H1 (cell line): ENCODE measurements at regions not wholly inside any gene's neighbourhood (a gene's known extent, or its start where the extent isn't known, plus 50 kb on each side); places are given as distances from the start of the nearest gene placed in this dataset.

Experiments
- CTCF ChIA-PET: fragments of 300-600 bp; sonication (Branson Sonifier 250); formaldehyde crosslinking; loops from one replicate; lab custom pipeline; 2021; ENCODE audit not compliant: partially characterized antibody; lab: Charles Lee
- POLR2A ChIA-PET: fragments of 300-600 bp; sonication (Branson Sonifier 250); formaldehyde crosslinking; loops from one replicate; lab custom pipeline; 2021; ENCODE audit warnings: inconsistent platforms; ENCODE audit not compliant: partially characterized antibody; lab: Charles Lee
- DNase-seq, 2 experiments: peaks; one replicate each; pipeline versions ENCODE4 v3.0.0 to v3.0.0-alpha.2; 2010 to 2022; ENCODE audit warnings: low spot score in 2 of 2, low read depth in 1 of 2, mixed read lengths in 1 of 2
- FAIRE-seq: peaks from 2 replicates; lab custom pipeline; 2011; peaks lifted over from hg19 to GRCh38; lab: Jason Lieb, UNC
- H2AFZ ChIP-seq: 2 replicates; pipeline ENCODE4 v1.8.1; 2012; ENCODE audit warnings: low read length, inconsistent platforms
- H2AK5ac ChIP-seq: 2 replicates; pipeline ENCODE4 v1.6.1; 2013; ENCODE audit warnings: low read depth, low read length
- H2BK120ac ChIP-seq: replicated peaks from 2 replicates; pipeline ENCODE3; 2013; ENCODE audit warnings: low read depth, low read length, inconsistent platforms
- H2BK12ac ChIP-seq: 2 replicates; pipeline ENCODE4 v1.6.1; 2013; ENCODE audit warnings: low read depth, low read length
- H2BK15ac ChIP-seq: 2 replicates; pipeline ENCODE4 v1.6.1; 2013; ENCODE audit warnings: low read length
- H2BK20ac ChIP-seq: 2 replicates; pipeline ENCODE4 v1.6.1; 2013; ENCODE audit warnings: low read length
- H2BK5ac ChIP-seq: 2 replicates; pipeline ENCODE4 v1.6.1; 2013; ENCODE audit warnings: low read depth, low read length
- H3K14ac ChIP-seq: 2 replicates; pipeline ENCODE4 v1.6.1; 2013; ENCODE audit warnings: inconsistent platforms; ENCODE audit not compliant: insufficient read length
- H3K18ac ChIP-seq: 2 replicates; pipeline ENCODE4 v1.6.1; 2013; ENCODE audit warnings: low read length; ENCODE audit errors: extremely low read depth
- H3K23ac ChIP-seq: 2 replicates; pipeline ENCODE4 v1.6.1; 2013; ENCODE audit warnings: inconsistent platforms; ENCODE audit not compliant: insufficient read length
- H3K23me2 ChIP-seq: 2 replicates; pipeline ENCODE4 v1.6.1; 2013; ENCODE audit warnings: low read depth, low read length
- H3K27ac ChIP-seq: 2 replicates; pipeline ENCODE4 v1.6.1; 2011; ENCODE audit warnings: low read depth, low read length, inconsistent platforms
- H3K27me3 ChIP-seq, 4 experiments: replicated peaks in 1 of 4; 1 replicate in 1 of 4; 2 replicates in 3 of 4; pipeline versions ENCODE4 v1.6.1 to v1.8.1; 2011 to 2013; ENCODE audit warnings: low read length in 3 of 4, mild to moderate bottlenecking in 3 of 4, inconsistent platforms in 2 of 4, mixed read lengths in 2 of 4, moderate library complexity in 1 of 4; ENCODE audit not compliant: control insufficient read depth in 3 of 4, insufficient read depth in 3 of 4; ENCODE audit errors: extremely low read depth in 1 of 4
- H3K36me3 ChIP-seq, 4 experiments: 2 replicates each; pipeline versions ENCODE4 v1.6.1 to v1.8.1; 2011 to 2013; ENCODE audit warnings: mild to moderate bottlenecking in 4 of 4, low read length in 3 of 4, moderate library complexity in 2 of 4, control low read depth in 1 of 4, inconsistent platforms in 1 of 4; ENCODE audit not compliant: insufficient read depth in 4 of 4, control insufficient read depth in 2 of 4
- H3K4ac ChIP-seq: replicated peaks from 2 replicates; pipeline ENCODE3; 2013; ENCODE audit warnings: low read length, low read depth, mixed read lengths, inconsistent platforms; ENCODE audit not compliant: insufficient read length
- H3K4me1 ChIP-seq, 4 experiments: replicated peaks in 1 of 4; 1 replicate in 1 of 4; 2 replicates in 3 of 4; pipeline versions ENCODE4 v1.6.1 to v1.8.1; 2011 to 2013; ENCODE audit warnings: low read length in 3 of 4, inconsistent platforms in 2 of 4, mixed read lengths in 1 of 4; ENCODE audit not compliant: insufficient read depth in 4 of 4, control insufficient read depth in 3 of 4
- H3K4me2 ChIP-seq, 2 experiments: 2 replicates each; pipeline versions ENCODE4 v1.6.1 to v1.8.1; 2011 to 2013; ENCODE audit warnings: low read depth in 2 of 2, low read length in 2 of 2, control low read depth in 1 of 2, inconsistent platforms in 1 of 2, mild to moderate bottlenecking in 1 of 2; ENCODE audit not compliant: insufficient read depth in 1 of 2
- H3K4me3 ChIP-seq, 4 experiments: fragments of 200-600, 300-600 bp in 1 of 4; sonication (generic), shearing (Covaris generic), sonication (Bioruptor Twin) in 1 of 4; 2 replicates each; pipeline versions ENCODE4 v1.5.1 to v1.8.1; 2011 to 2016; ENCODE audit warnings: low read length in 4 of 4, low read depth in 3 of 4, control low read depth in 2 of 4, inconsistent platforms in 2 of 4, mild to moderate bottlenecking in 2 of 4, mixed read lengths in 1 of 4, moderate library complexity in 1 of 4; ENCODE audit not compliant: insufficient read depth in 2 of 4; ENCODE audit errors: extremely low read depth in 1 of 4
- H3K56ac ChIP-seq: replicated peaks from 2 replicates; pipeline ENCODE3; 2013; ENCODE audit warnings: low read depth, mild to moderate bottlenecking, mixed read lengths, low read length, inconsistent platforms; ENCODE audit not compliant: insufficient read length
- H3K79me1 ChIP-seq: 2 replicates; pipeline ENCODE4 v1.6.1; 2013; ENCODE audit warnings: low read depth, low read length, control low read depth
- H3K79me2 ChIP-seq, 2 experiments: 2 replicates each; pipeline versions ENCODE4 v1.6.1 to v1.8.1; 2012 to 2013; ENCODE audit warnings: low read length in 2 of 2, mild to moderate bottlenecking in 2 of 2, inconsistent platforms in 1 of 2; ENCODE audit not compliant: insufficient read depth in 2 of 2, control insufficient read depth in 1 of 2
- H3K9ac ChIP-seq, 4 experiments: replicated peaks in 1 of 4; 1 replicate in 1 of 4; 2 replicates in 3 of 4; pipeline versions ENCODE4 v1.6.1 to v1.8.1; 2011 to 2013; ENCODE audit warnings: low read depth in 3 of 4, low read length in 3 of 4, control low read depth in 2 of 4, mild to moderate bottlenecking in 2 of 4, moderate library complexity in 2 of 4, inconsistent platforms in 1 of 4; ENCODE audit errors: extremely low read depth in 1 of 4
- H3K9me3 ChIP-seq, 2 experiments: 2 replicates each; pipeline versions ENCODE4 v1.6.1 to v1.8.1; 2012 to 2013; ENCODE audit warnings: mild to moderate bottlenecking in 2 of 2, moderate library complexity in 2 of 2, control low read depth in 1 of 2, inconsistent platforms in 1 of 2, low read depth in 1 of 2, low read length in 1 of 2, mixed read lengths in 1 of 2; ENCODE audit not compliant: insufficient read depth in 2 of 2
- H4K20me1 ChIP-seq, 2 experiments: replicated peaks in 1 of 2; 2 replicates each; pipeline versions ENCODE3 to v1.8.1; 2011 to 2013; ENCODE audit warnings: inconsistent platforms in 2 of 2, low read length in 2 of 2, mild to moderate bottlenecking in 1 of 2; ENCODE audit not compliant: insufficient read depth in 2 of 2, control insufficient read depth in 1 of 2
- H4K5ac ChIP-seq: 2 replicates; pipeline ENCODE4 v1.6.1; 2013; ENCODE audit warnings: low read length, low read depth, mixed read lengths, inconsistent platforms; ENCODE audit not compliant: insufficient read length
- H4K8ac ChIP-seq: 2 replicates; pipeline ENCODE4 v1.8.0; 2013; ENCODE audit warnings: mild to moderate bottlenecking, moderate library complexity, low read length, inconsistent platforms; ENCODE audit not compliant: insufficient read depth; ENCODE audit errors: extremely low read depth
- H4K91ac ChIP-seq: replicated peaks from 2 replicates; pipeline ENCODE3; 2013; ENCODE audit warnings: low read length, mixed read lengths, inconsistent platforms; ENCODE audit not compliant: insufficient read length
- ASH2L ChIP-seq: fragments of 200-600, 300-600 bp; sonication (generic); IDR thresholded peaks from one replicate; pipeline ENCODE4 v1.7.1; 2017; ENCODE audit warnings: low read length
- BRCA1 ChIP-seq: IDR thresholded peaks from 2 replicates; pipeline ENCODE4 v1.6.1; 2012; ENCODE audit warnings: low read depth, low read length, improper control_type of control experiment
- CBX5 ChIP-seq: fragments of 300-800, 300-1000 bp; sonication (generic); IDR thresholded peaks from 2 replicates; pipeline ENCODE4 v1.7.1; 2016; ENCODE audit warnings: antibody characterized with exemption, low read length, low read depth
- CHD1 ChIP-seq: IDR thresholded peaks from 2 replicates; pipeline ENCODE4 v1.6.1; 2012; ENCODE audit warnings: low read depth, low read length, improper control_type of control experiment
- HDAC6 ChIP-seq: IDR thresholded peaks from one replicate; pipeline ENCODE4 v1.7.1; 2012; ENCODE audit warnings: low read depth, mild to moderate bottlenecking, inconsistent platforms, low read length, moderate library complexity
- KDM4A ChIP-seq: IDR thresholded peaks from one replicate; pipeline ENCODE4 v1.7.1; 2012; ENCODE audit warnings: low read depth, mild to moderate bottlenecking, moderate library complexity, low read length, inconsistent platforms; ENCODE audit not compliant: severe bottlenecking
- MAX ChIP-seq: IDR thresholded peaks from 2 replicates; pipeline ENCODE4 v1.6.1; 2012; ENCODE audit warnings: inconsistent platforms
- RAD21 ChIP-seq, 2 experiments: IDR thresholded peaks in 1 of 2; conservative IDR thresholded peaks in 1 of 2; 2 replicates each; pipeline ENCODE4 v1.6.1; 2011; ENCODE audit warnings: low read depth in 2 of 2, low read length in 2 of 2, improper control_type of control experiment in 1 of 2, inconsistent platforms in 1 of 2, mild to moderate bottlenecking in 1 of 2, moderate library complexity in 1 of 2
- SIRT6 ChIP-seq: IDR thresholded peaks from one replicate; pipeline ENCODE4 v1.7.1; 2012; ENCODE audit warnings: low read length, inconsistent platforms
- SP2 ChIP-seq: IDR thresholded peaks from 2 replicates; pipeline ENCODE4 v1.6.1; 2012; ENCODE audit warnings: mild to moderate bottlenecking, low read length, inconsistent platforms
- TAF1 ChIP-seq: IDR thresholded peaks from 2 replicates; pipeline ENCODE4 v1.6.1; 2011; ENCODE audit warnings: mild to moderate bottlenecking, low read depth, low read length
- TBP ChIP-seq: IDR thresholded peaks from 2 replicates; pipeline ENCODE4 v1.6.1; 2011; ENCODE audit warnings: low read depth, low read length, improper control_type of control experiment
- WGBS, 2 experiments: shearing (Covaris generic) in 1 of 2; methylation state at CpG; one replicate each; pipeline versions ENCODE4 v1.1.6 to v1.1.7; 2013 to 2015; ENCODE audit warnings: low lambda C conversion rate in 2 of 2, mixed read lengths in 2 of 2, inconsistent platforms in 1 of 2, low coverage in 1 of 2, missing lambda C conversion rate in 1 of 2; ENCODE audit not compliant: insufficient replicate concordance in 2 of 2, insufficient coverage in 1 of 2, insufficient read length in 1 of 2; ENCODE audit errors: extremely low coverage in 1 of 2, missing lambda C conversion rate in 1 of 2; 5-methylcytosine and 5-hydroxymethylcytosine counted together
- TF ChIP-seq, protein P1 (sequence below): IDR thresholded peaks from 2 replicates; pipeline ENCODE4 v1.6.1; 2012; ENCODE audit warnings: low read length, inconsistent platforms

- 72% methylated on average over 10 of the region's 10 CpGs; no CpG with 5 or more reads in 1 of the 2 experiments for WGBS, 2 experiments
- H4K5ac ChIP-seq, result no peak overlapping the region
- no peaks in the 10 kb centered on the region for H3K79me2 ChIP-seq
- no peak overlapping the region for H3K4me3 ChIP-seq
- H3K18ac ChIP-seq, result no peak overlapping the region
- no peaks in the 10 kb centered on the region for H3K36me3 ChIP-seq
- no peak overlapping the region for H3K27ac ChIP-seq
- no peak for TF ChIP-seq TBP
- TF ChIP-seq CHD1, result no peak
- TF ChIP-seq SP2, result no peak
- TF ChIP-seq BRCA1, result no peak
- no peak for TF ChIP-seq KDM4A
- no peak for TF ChIP-seq HDAC6
- TF ChIP-seq TAF1, result no peak
- TF ChIP-seq, protein P1, sequence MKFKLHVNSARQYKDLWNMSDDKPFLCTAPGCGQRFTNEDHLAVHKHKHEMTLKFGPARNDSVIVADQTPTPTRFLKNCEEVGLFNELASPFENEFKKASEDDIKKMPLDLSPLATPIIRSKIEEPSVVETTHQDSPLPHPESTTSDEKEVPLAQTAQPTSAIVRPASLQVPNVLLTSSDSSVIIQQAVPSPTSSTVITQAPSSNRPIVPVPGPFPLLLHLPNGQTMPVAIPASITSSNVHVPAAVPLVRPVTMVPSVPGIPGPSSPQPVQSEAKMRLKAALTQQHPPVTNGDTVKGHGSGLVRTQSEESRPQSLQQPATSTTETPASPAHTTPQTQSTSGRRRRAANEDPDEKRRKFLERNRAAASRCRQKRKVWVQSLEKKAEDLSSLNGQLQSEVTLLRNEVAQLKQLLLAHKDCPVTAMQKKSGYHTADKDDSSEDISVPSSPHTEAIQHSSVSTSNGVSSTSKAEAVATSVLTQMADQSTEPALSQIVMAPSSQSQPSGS, result no peak
- no peak for TF ChIP-seq CBX5
- TF ChIP-seq ASH2L, result peak; percentile 40
- 0 out of 4 replicates have a peak, but pooled peaks of 1 of the 2 experiments have one; percentile 1 for TF ChIP-seq RAD21 (IDR thresholded peaks at IDR 0.05 in 1 of 2, conservative IDR thresholded peaks at IDR 0.05 in 1 of 2; ENCODE audit: low read depth in 2 of 2, low read length in 2 of 2)
- peak; percentile 25; the same call in 1 of the 2 replicates for TF ChIP-seq MAX
- TF ChIP-seq SIRT6, result no peak
- H3K9ac ChIP-seq, result no peak overlapping the region
- H3K9me3 ChIP-seq, result no peaks in the 10 kb centered on the region
- no peak overlapping the region for H2BK15ac ChIP-seq
- CTCF ChIA-PET, result interaction anchor here (0.9 to 1.2 kb wide), 4 partner anchors 12 to 116 kb away, joined by 3 read pairs; no protein-coding TSS in a partner anchor
- peak overlapping the region; percentile 37 for H4K91ac ChIP-seq
- H2BK20ac ChIP-seq, result no peak overlapping the region
- H2AK5ac ChIP-seq, result no peak overlapping the region
- no peak overlapping the region for H2BK12ac ChIP-seq
- H4K20me1 ChIP-seq, result no peaks in the 10 kb centered on the region
- no peak overlapping the region for H4K8ac ChIP-seq
- no peak overlapping the region for H2AFZ ChIP-seq
- no peak for FAIRE-seq
- POLR2A ChIA-PET, result interaction anchor here (2.2 kb wide), 1 partner anchor 63 kb away, joined by 4 read pairs; no protein-coding TSS in a partner anchor
- H2BK5ac ChIP-seq, result no peak overlapping the region
- H3K4me1 ChIP-seq, result peaks cover 0 to 4% (median 2%) of the 10 kb centered on the region in 4 experiments; a peak in 3 of 7 replicates
- no peak overlapping the region for H2BK120ac ChIP-seq
- H3K4ac ChIP-seq, result no peak overlapping the region
- no peak overlapping the region for H3K14ac ChIP-seq
- H3K23ac ChIP-seq, result no peak overlapping the region
- H3K27me3 ChIP-seq, result no peaks in the 10 kb centered on the region
- H3K23me2 ChIP-seq, result no peaks in the 10 kb centered on the region
- H3K56ac ChIP-seq, result no peak overlapping the region
- H3K79me1 ChIP-seq, result no peaks in the 10 kb centered on the region
- no peak overlapping the region for H3K4me2 ChIP-seq
- no peak for DNase-seq
Observed at GRCh38 chr16:14372471-14372870, 257.6 kb downstream of the PARN start.
